GM12872 (cell line): ENCODE measurements at regions not wholly inside any gene's neighbourhood (a gene's known extent, or its start where the extent isn't known, plus 50 kb on each side); places are given as distances from the start of the nearest gene placed in this dataset.

Experiments used
- CTCF ChIP-seq: IDR thresholded peaks from 3 replicates; pipeline ENCODE4 v1.5.1; 2011; ENCODE audit warnings: low read depth, mild to moderate bottlenecking, low read length, moderate library complexity; ENCODE audit not compliant: insufficient read depth

GRCh38 chr5:18202164-18202563, 567.9 kb downstream of the TAF11L14 start:
- no peak for TF ChIP-seq CTCF

GRCh38 chr5:18203296-18203695, 569.0 kb downstream of the TAF11L14 start:
- TF ChIP-seq CTCF: no peak

- TF ChIP-seq CTCF: no peak
These were observed 579.4 kb downstream of the TAF11L14 start for GRCh38 chr5:18213666-18214065.

- TF ChIP-seq CTCF: no peak
These were observed 581.8 kb downstream of the TAF11L14 start for GRCh38 chr5:18216016-18216415.

GRCh38 chr5:18216729-18217128, 582.5 kb downstream of the TAF11L14 start:
- no peak for TF ChIP-seq CTCF

- no peak for TF ChIP-seq CTCF
These were observed 585.0 kb downstream of the TAF11L14 start for GRCh38 chr5:18219241-18219640.

- TF ChIP-seq CTCF: no peak
These were observed 586.4 kb downstream of the TAF11L14 start for GRCh38 chr5:18220631-18221030.

GRCh38 chr5:18236386-18236785, 602.1 kb downstream of the TAF11L14 start:
- no peak for TF ChIP-seq CTCF
